ENCODE measurements at regions not wholly inside any gene's neighbourhood (a gene's known extent, or its start where the extent isn't known, plus 50 kb on each side); places are given as distances from the start of the nearest gene placed in this dataset.

- no peaks in the 10 kb centered on the region for H3K27me3 Mint-ChIP-seq
Measured at GRCh38 chr13:104008541-104009435, 942.6 kb upstream of the SLC10A2 start.

GRCh38 chr13:104008075-104008474, 941.9 kb upstream of the SLC10A2 start:
- ATAC-seq (ENCODE audit: low read depth), result no peak
- Mint-ChIP-seq H3K9me3 (no peaks in the 10 kb centered on the region), H3K27ac (no peak overlapping the region), H3K27me3 (no peaks in the 10 kb centered on the region), H3K36me3 (no peaks in the 10 kb centered on the region), H3K4me3 (no peak overlapping the region), H3K4me1 (no peaks in the 10 kb centered on the region)
- DNase-seq, result no peak
- POLR2A ChIA-PET, result no interaction called here

More at GRCh38 chr13:104008541-104009435, 942.6 kb upstream of the SLC10A2 start:
- Mint-ChIP-seq H3K27ac (no peak overlapping the region), H3K4me1 (no peaks in the 10 kb centered on the region), H3K4me3 (no peak overlapping the region), H3K9me3 (no peaks in the 10 kb centered on the region), H3K36me3 (no peaks in the 10 kb centered on the region)
- POLR2A ChIA-PET, result no interaction called here
- ATAC-seq (ENCODE audit: low read depth) (no peak), DNase-seq (no peak)

- no peaks in the 10 kb centered on the region for H3K9me3 Mint-ChIP-seq
- H3K36me3 Mint-ChIP-seq, result no peaks in the 10 kb centered on the region
- H3K4me1 Mint-ChIP-seq, result no peaks in the 10 kb centered on the region
- H3K27ac Mint-ChIP-seq, result no peak overlapping the region
- no peak overlapping the region for H3K4me3 Mint-ChIP-seq
- no peak for ATAC-seq (ENCODE audit: low read depth)
- no peak for DNase-seq
- POLR2A ChIA-PET, result no interaction called here
- no peaks in the 10 kb centered on the region for H3K27me3 Mint-ChIP-seq
Measured at GRCh38 chr13:104006625-104007075, 940.4 kb upstream of the SLC10A2 start.

- Mint-ChIP-seq H3K27ac (no peak overlapping the region), H3K9me3 (no peaks in the 10 kb centered on the region), H3K36me3 (no peaks in the 10 kb centered on the region), H3K27me3 (no peaks in the 10 kb centered on the region), H3K4me3 (no peak overlapping the region), H3K4me1 (no peaks in the 10 kb centered on the region)
- DNase-seq, result no peak
- ATAC-seq (ENCODE audit: low read depth), result no peak
- POLR2A ChIA-PET, result no interaction called here
Measured at GRCh38 chr13:104004572-104004971, 938.4 kb upstream of the SLC10A2 start.

DNA sequence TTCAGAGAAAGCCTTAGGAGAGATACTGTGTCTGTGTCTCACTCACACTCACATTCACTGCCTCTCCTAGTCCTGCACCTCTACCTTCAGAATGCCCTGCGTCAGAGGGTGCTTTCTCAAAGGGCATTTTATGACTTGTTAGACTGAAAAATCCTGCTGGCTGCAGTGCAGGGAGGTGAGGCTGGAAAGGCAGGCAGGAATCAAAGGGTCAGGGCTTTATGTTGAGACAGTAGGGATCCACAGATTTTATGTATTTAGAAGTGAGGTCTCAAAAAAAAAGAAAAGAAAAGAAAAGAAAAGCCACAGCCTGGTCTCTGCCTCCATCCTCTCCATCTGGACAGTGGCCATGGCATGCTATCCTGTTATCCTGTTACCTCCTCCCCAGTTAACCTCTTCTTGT, 936.0 kb upstream of the SLC10A2 start:
- no peak overlapping the region for H3K4me3 Mint-ChIP-seq
- H3K27me3 Mint-ChIP-seq, result no peaks in the 10 kb centered on the region
- ATAC-seq (ENCODE audit: low read depth) (no peak), DNase-seq (no peak)
- no peaks in the 10 kb centered on the region for H3K9me3 Mint-ChIP-seq
- no peak overlapping the region for H3K27ac Mint-ChIP-seq
- H3K36me3 Mint-ChIP-seq, result no peaks in the 10 kb centered on the region
- no peaks in the 10 kb centered on the region for H3K4me1 Mint-ChIP-seq
- POLR2A ChIA-PET, result no interaction called here

DNA sequence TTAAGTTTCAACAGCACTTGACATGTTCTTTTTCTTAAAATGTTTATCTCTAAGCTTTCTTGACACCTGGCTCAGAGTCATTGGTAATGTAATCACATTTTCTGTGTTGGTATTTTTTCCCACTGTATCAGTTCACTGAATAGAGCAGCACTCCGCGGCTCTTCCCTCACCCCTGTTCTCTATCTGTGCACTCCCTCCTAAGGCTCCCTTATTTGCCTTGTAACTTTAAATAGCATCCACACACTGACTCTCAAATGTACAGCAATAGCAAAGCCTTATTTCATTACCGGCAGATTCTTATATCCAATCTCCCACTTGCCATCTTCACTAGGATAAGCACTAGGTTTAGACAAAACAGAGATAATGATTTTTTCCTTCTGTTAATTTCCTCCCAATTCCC, 935.5 kb upstream of the SLC10A2 start:
- no peak overlapping the region for H3K4me3 Mint-ChIP-seq
- no peaks in the 10 kb centered on the region for H3K4me1 Mint-ChIP-seq
- no peaks in the 10 kb centered on the region for H3K27me3 Mint-ChIP-seq
- POLR2A ChIA-PET, result no interaction called here
- no peak overlapping the region for H3K27ac Mint-ChIP-seq
- no peaks in the 10 kb centered on the region for H3K36me3 Mint-ChIP-seq
- no peaks in the 10 kb centered on the region for H3K9me3 Mint-ChIP-seq
- ATAC-seq (ENCODE audit: low read depth), result no peak
- no peak for DNase-seq

DNA sequence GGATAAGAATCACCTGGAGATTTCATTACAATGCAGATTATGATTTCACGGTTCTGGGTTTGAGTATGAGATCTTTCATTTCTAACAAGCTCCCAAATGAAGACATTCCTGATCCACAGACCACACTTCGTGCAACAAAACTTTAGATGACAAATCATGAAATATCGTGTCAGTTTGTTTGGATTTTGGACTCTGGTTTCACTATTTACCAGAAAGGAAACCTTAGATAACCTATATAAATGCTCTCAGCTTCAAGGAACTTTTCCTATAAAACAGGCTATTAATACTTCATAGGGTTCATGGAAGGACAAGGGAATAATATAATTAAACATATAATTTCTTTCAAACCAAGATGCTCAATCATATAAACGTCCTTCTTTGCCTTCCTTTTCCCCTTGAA, 930.5 kb upstream of the SLC10A2 start:
- DNase-seq (no peak), ATAC-seq (ENCODE audit: low read depth) (no peak)
- Mint-ChIP-seq H3K9me3 (peaks cover 4% of the 10 kb centered on the region), H3K4me3 (no peak overlapping the region), H3K4me1 (no peaks in the 10 kb centered on the region), H3K27me3 (no peaks in the 10 kb centered on the region), H3K27ac (no peak overlapping the region), H3K36me3 (no peaks in the 10 kb centered on the region)
- POLR2A ChIA-PET, result no interaction called here

GRCh38 chr13:103983948-103984347, 917.7 kb upstream of the SLC10A2 start:
- Mint-ChIP-seq H3K4me3 (no peak overlapping the region), H3K4me1 (no peaks in the 10 kb centered on the region), H3K36me3 (no peaks in the 10 kb centered on the region), H3K27me3 (no peaks in the 10 kb centered on the region), H3K27ac (no peak overlapping the region), H3K9me3 (no peaks in the 10 kb centered on the region)
- DNase-seq (no peak), ATAC-seq (ENCODE audit: low read depth) (no peak)
- POLR2A ChIA-PET, result no interaction called here

DNA sequence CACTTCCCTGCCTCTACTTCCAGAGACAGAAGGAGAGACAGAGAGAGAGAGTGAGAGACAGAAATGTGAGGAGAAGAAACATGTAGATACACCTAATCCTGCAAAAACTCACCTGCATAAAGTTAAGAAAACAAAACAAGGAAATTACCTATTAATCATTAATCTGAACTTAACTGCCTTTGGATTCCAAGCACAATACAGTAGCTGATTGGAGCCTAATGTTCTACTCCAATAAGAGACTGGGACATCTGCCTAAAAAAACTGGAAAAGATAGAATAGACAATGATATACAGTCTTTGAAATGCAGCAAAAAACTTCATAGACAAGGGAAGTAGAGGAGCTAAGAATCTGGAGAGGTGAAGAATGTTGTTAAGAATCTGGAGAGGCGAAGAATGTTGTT, 910.2 kb upstream of the SLC10A2 start:
- POLR2A ChIA-PET, result no interaction called here
- Mint-ChIP-seq H3K27ac (no peak overlapping the region), H3K36me3 (no peaks in the 10 kb centered on the region), H3K9me3 (peaks cover 3% of the 10 kb centered on the region), H3K4me1 (no peaks in the 10 kb centered on the region), H3K27me3 (no peaks in the 10 kb centered on the region), H3K4me3 (no peak overlapping the region)
- ATAC-seq (ENCODE audit: low read depth) (no peak), DNase-seq (no peak)

- Mint-ChIP-seq H3K27ac (no peak overlapping the region), H3K4me3 (no peak overlapping the region), H3K27me3 (no peaks in the 10 kb centered on the region), H3K36me3 (no peaks in the 10 kb centered on the region), H3K4me1 (no peaks in the 10 kb centered on the region), H3K9me3 (peaks cover 3% of the 10 kb centered on the region)
- ATAC-seq (ENCODE audit: low read depth) (no peak), DNase-seq (no peak)
- POLR2A ChIA-PET, result no interaction called here
Measured at GRCh38 chr13:103973740-103974139, 907.5 kb upstream of the SLC10A2 start.

DNA sequence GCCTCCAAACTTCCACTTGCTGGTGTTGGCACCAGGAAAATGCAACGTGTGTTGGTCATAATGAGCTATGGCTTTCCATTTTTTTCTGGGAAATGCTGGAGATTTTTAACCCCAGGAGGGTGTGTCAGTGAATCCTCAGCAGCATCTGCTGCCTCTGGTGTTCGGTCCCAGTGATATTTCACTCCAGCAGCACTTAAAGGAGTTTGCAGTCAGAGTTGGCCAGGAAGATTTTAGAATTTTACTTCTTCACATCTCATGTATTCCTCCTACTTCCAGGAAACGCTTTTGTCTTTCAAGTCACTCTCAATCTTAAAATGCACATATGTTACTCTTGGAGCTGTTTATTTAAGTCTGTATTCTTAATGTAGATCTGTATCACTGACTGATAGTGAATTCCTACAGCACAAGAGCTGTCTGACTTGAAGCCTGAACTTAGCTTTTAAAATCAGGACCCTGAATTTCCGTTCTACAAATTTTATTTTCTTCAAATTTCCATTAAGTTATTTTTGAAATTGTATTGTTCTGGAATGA, 903.4 kb upstream of the SLC10A2 start:
- Mint-ChIP-seq H3K27ac (no peak overlapping the region), H3K4me1 (no peaks in the 10 kb centered on the region), H3K27me3 (no peaks in the 10 kb centered on the region), H3K9me3 (peaks cover 5% of the 10 kb centered on the region), H3K4me3 (no peak overlapping the region), H3K36me3 (no peaks in the 10 kb centered on the region)
- POLR2A ChIA-PET, result no interaction called here
- ATAC-seq (ENCODE audit: low read depth) (no peak), DNase-seq (no peak)

GRCh38 chr13:103965506-103966243, 899.5 kb upstream of the SLC10A2 start:
- no peaks in the 10 kb centered on the region for H3K27me3 Mint-ChIP-seq
- DNase-seq (no peak), ATAC-seq (ENCODE audit: low read depth) (no peak)
- no peak overlapping the region for H3K27ac Mint-ChIP-seq
- no peaks in the 10 kb centered on the region for H3K4me1 Mint-ChIP-seq
- no peak overlapping the region for H3K4me3 Mint-ChIP-seq
- H3K9me3 Mint-ChIP-seq, result peaks cover 4% of the 10 kb centered on the region
- POLR2A ChIA-PET, result no interaction called here
- no peaks in the 10 kb centered on the region for H3K36me3 Mint-ChIP-seq

DNA sequence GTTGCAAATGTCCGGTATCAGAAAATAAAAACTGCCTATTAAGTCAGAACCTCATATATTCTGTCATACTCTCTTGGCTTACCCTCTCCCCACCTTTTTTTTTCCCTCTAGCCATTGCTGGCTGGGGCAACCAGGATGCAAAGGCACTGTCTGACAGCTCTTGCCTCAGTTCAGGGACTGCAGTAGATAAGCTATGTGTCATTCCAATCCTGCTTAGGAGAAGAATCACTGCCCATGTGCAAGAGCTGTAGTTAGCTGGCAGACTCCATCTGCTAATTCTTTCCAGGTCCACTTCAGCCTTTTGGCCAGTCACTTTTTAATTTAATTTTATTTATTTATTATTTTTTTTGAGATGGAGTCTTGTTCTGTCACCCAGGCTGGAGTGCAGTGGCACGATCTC, 895.6 kb upstream of the SLC10A2 start:
- H3K4me1 Mint-ChIP-seq, result no peaks in the 10 kb centered on the region
- no peak for ATAC-seq (ENCODE audit: low read depth)
- peaks cover 4% of the 10 kb centered on the region for H3K9me3 Mint-ChIP-seq
- no peak for DNase-seq
- H3K4me3 Mint-ChIP-seq, result no peak overlapping the region
- no peak overlapping the region for H3K27ac Mint-ChIP-seq
- H3K27me3 Mint-ChIP-seq, result no peaks in the 10 kb centered on the region
- H3K36me3 Mint-ChIP-seq, result no peaks in the 10 kb centered on the region
- POLR2A ChIA-PET, result no interaction called here

GRCh38 chr13:103961129-103961528, 894.9 kb upstream of the SLC10A2 start:
- POLR2A ChIA-PET, result no interaction called here
- no peak overlapping the region for H3K27ac Mint-ChIP-seq
- H3K4me3 Mint-ChIP-seq, result no peak overlapping the region
- ATAC-seq (ENCODE audit: low read depth), result no peak
- peaks cover 4% of the 10 kb centered on the region for H3K9me3 Mint-ChIP-seq
- no peaks in the 10 kb centered on the region for H3K36me3 Mint-ChIP-seq
- DNase-seq, result no peak
- no peaks in the 10 kb centered on the region for H3K4me1 Mint-ChIP-seq
- H3K27me3 Mint-ChIP-seq, result no peaks in the 10 kb centered on the region
